Vagina (tissue), 2 donors: ENCODE measurements at regions not wholly inside any gene's neighbourhood (a gene's known extent, or its start where the extent isn't known, plus 50 kb on each side); places are given as distances from the start of the nearest gene placed in this dataset.

Experiments
- DNase-seq, 2 donors: peaks; one replicate each; pipeline ENCODE4 v3.0.0-alpha.2; 2017; ENCODE audit errors: extremely low spot score in 2 of 2
- H3K27ac ChIP-seq: fragments of 200-600 bp; sonication (generic); one replicate; pipeline ENCODE4 v1.5.1; 2019
- H3K27me3 ChIP-seq: fragments of 200-600 bp; sonication (generic); one replicate; pipeline ENCODE4 v1.5.1; 2019
- H3K36me3 ChIP-seq, 2 donors: fragments of 200-600 bp; sonication (generic); one replicate each; pipeline ENCODE4 v1.5.1; 2017 to 2019
- H3K4me1 ChIP-seq: fragments of 200-600 bp; sonication (generic); one replicate; pipeline ENCODE4 v1.5.1; 2019
- H3K4me3 ChIP-seq, 2 donors: fragments of 200-600 bp; sonication (generic); 1 replicate in 1 of 2; 2 replicates in 1 of 2; pipeline ENCODE4 v1.5.1; 2016 to 2019
- H3K9me3 ChIP-seq: fragments of 200-600 bp; sonication (generic); one replicate; pipeline ENCODE4 v1.5.1; 2019
- POLR2A ChIP-seq, 2 donors: fragments of 450-650 bp; IDR thresholded peaks; one replicate each; pipeline ENCODE4 v1.6.1; 2017; ENCODE audit warnings: antibody characterized with exemption in 2 of 2, mild to moderate bottlenecking in 2 of 2, moderate library complexity in 2 of 2
- POLR2AphosphoS5 ChIP-seq, 2 donors: sonication (generic); formaldehyde crosslinking; IDR thresholded peaks; one replicate each; pipeline ENCODE4 v1.9.0; 2017; ENCODE audit warnings: antibody characterized with exemption in 2 of 2, mild to moderate bottlenecking in 2 of 2, low read depth in 1 of 2; ENCODE audit not compliant: insufficient read depth in 1 of 2
- intact Hi-C: fragments of 100-400 bp; cut with DNase I; formaldehyde crosslinking; loops from one replicate; pipeline ENCODE4 v1.15.1; 2023
- TF ChIP-seq, protein P1 (sequence below), 3 experiments: fragments of 450-650 bp in 2 of 3; fragments of 200-600 bp in 1 of 3; sonication (generic) in 1 of 3; IDR thresholded peaks; one replicate each; pipeline ENCODE4 v1.5.1; 2017 to 2019; ENCODE audit warnings: antibody characterized with exemption in 3 of 3, mild to moderate bottlenecking in 2 of 3, moderate library complexity in 2 of 3

DNA sequence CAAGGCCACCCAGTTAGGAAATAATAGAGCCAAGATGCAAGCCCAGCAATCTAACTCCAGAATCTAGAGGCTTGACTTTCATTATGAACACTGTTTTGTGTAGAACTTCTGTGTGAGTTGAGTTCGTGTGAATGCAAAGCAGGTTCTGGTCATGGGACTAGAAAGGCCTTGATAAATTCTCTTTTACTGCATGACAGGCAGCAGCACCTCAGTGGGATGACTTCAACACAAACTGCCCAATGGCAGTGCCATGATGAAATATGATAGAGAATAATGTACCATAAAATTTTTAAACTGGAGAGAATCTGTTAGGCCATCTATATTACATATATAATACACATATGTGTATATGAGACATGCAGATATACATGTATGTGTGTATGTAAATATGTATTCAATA is 214.5 kb downstream of the KLF5 start:
- Histone ChIP-seq H3K27me3 (no peaks in the 10 kb centered on the region), H3K4me3 (no peak overlapping the region), H3K36me3 (no peaks in the 10 kb centered on the region), H3K27ac (no peak overlapping the region), H3K9me3 (no peaks in the 10 kb centered on the region), H3K4me1 (no peaks in the 10 kb centered on the region)
- TF ChIP-seq, protein P1, sequence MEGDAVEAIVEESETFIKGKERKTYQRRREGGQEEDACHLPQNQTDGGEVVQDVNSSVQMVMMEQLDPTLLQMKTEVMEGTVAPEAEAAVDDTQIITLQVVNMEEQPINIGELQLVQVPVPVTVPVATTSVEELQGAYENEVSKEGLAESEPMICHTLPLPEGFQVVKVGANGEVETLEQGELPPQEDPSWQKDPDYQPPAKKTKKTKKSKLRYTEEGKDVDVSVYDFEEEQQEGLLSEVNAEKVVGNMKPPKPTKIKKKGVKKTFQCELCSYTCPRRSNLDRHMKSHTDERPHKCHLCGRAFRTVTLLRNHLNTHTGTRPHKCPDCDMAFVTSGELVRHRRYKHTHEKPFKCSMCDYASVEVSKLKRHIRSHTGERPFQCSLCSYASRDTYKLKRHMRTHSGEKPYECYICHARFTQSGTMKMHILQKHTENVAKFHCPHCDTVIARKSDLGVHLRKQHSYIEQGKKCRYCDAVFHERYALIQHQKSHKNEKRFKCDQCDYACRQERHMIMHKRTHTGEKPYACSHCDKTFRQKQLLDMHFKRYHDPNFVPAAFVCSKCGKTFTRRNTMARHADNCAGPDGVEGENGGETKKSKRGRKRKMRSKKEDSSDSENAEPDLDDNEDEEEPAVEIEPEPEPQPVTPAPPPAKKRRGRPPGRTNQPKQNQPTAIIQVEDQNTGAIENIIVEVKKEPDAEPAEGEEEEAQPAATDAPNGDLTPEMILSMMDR (IDR thresholded peaks at IDR 0.05): no peak
- TF ChIP-seq POLR2AphosphoS5 (IDR thresholded peaks at IDR 0.05; ENCODE audit: insufficient read depth in 1 of 2, low read depth in 1 of 2) (no peak), POLR2A (IDR thresholded peaks at IDR 0.05) (no peak)
- no peak for DNase-seq
- intact Hi-C loops: no loop called here

DNA sequence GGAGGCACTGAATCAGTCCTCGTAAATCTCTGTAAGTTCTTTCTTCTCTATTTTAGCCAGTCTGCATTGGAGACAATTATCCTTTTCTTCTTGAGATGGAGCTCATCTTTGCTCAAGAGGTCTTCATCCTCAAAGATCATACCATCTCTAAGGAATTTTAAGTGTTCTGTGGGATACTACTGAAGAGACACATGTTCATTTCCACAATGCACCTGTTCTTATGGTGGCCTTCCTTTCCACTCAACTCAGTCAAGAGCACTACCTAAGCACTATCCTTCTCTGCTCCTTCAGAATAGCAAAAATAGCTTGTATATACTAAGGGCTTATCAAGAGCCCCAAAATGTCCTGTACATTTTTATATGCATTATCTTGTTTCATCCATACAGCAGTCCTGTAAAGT is 214.0 kb downstream of the KLF5 start:
- Histone ChIP-seq H3K36me3 (no peaks in the 10 kb centered on the region), H3K4me3 (no peak overlapping the region), H3K9me3 (no peaks in the 10 kb centered on the region), H3K27me3 (no peaks in the 10 kb centered on the region), H3K4me1 (no peaks in the 10 kb centered on the region), H3K27ac (no peak overlapping the region)
- no peak for DNase-seq
- no peak for TF ChIP-seq POLR2A (IDR thresholded peaks at IDR 0.05)
- TF ChIP-seq, protein P1 (IDR thresholded peaks at IDR 0.05): no peak
- TF ChIP-seq POLR2AphosphoS5 (IDR thresholded peaks at IDR 0.05; ENCODE audit: insufficient read depth in 1 of 2, low read depth in 1 of 2): no peak
- intact Hi-C loops: no loop called here

DNA sequence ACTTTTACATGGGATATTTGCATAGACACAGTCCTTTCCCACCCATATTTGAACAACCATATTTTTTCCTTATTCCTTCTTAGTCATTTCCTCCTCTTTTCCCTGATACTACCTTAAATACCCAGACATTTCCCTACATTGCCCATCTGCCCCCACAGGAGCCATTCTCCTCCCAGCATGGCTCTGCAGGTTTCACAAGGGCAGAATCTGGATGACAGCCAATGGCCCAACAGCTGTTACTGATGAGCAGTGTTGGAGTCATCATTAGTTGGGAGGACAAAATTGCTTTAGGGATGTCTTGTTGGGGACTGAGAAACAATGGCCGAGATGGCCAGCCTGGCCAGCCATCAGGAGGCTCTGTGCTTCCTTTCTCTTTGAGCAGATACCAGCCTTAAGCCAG is 209.5 kb downstream of the KLF5 start:
- Histone ChIP-seq H3K27ac (no peak overlapping the region), H3K36me3 (no peaks in the 10 kb centered on the region), H3K27me3 (no peaks in the 10 kb centered on the region), H3K4me3 (no peak overlapping the region), H3K4me1 (no peaks in the 10 kb centered on the region), H3K9me3 (no peaks in the 10 kb centered on the region)
- intact Hi-C loops: no loop called here
- DNase-seq: no peak
- TF ChIP-seq, protein P1 (IDR thresholded peaks at IDR 0.05): no peak
- TF ChIP-seq POLR2A (IDR thresholded peaks at IDR 0.05) (no peak), POLR2AphosphoS5 (IDR thresholded peaks at IDR 0.05; ENCODE audit: insufficient read depth in 1 of 2, low read depth in 1 of 2) (no peak)

DNA sequence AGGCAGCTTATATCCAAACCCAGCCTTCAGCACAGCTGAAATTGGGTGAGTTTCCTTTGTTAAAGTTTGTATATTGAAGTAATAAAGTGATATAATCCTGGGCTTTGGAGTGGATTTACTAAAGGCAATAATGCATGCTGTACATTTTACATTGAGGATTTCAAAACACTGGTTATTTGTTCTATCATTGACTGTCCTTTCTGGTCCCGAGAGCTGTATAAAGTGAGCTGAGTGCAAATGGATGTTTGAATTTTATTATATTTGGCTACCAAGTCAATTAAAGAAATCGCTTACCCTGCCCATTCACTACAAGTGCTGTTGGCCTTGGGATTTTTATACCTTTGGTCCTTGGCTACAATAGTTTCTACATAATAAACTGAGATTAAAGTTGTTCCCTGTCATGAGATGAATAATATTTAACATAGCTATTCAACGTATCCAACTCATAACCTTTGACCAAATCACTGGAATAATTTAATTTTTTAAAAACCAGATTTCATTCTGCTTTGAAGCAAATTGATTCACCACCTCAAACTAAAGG is 207.9 kb downstream of the KLF5 start:
- no peak for DNase-seq
- H3K36me3 ChIP-seq: no peaks in the 10 kb centered on the region
- H3K27ac ChIP-seq: no peak overlapping the region
- TF ChIP-seq POLR2AphosphoS5 (IDR thresholded peaks at IDR 0.05; ENCODE audit: insufficient read depth in 1 of 2, low read depth in 1 of 2): no peak
- TF ChIP-seq, protein P1 (IDR thresholded peaks at IDR 0.05): no peak
- no peak for TF ChIP-seq POLR2A (IDR thresholded peaks at IDR 0.05)
- intact Hi-C loops: no loop called here
- H3K4me1 ChIP-seq: no peaks in the 10 kb centered on the region
- H3K4me3 ChIP-seq: no peak overlapping the region
- H3K27me3 ChIP-seq: no peaks in the 10 kb centered on the region
- no peaks in the 10 kb centered on the region for H3K9me3 ChIP-seq

DNA sequence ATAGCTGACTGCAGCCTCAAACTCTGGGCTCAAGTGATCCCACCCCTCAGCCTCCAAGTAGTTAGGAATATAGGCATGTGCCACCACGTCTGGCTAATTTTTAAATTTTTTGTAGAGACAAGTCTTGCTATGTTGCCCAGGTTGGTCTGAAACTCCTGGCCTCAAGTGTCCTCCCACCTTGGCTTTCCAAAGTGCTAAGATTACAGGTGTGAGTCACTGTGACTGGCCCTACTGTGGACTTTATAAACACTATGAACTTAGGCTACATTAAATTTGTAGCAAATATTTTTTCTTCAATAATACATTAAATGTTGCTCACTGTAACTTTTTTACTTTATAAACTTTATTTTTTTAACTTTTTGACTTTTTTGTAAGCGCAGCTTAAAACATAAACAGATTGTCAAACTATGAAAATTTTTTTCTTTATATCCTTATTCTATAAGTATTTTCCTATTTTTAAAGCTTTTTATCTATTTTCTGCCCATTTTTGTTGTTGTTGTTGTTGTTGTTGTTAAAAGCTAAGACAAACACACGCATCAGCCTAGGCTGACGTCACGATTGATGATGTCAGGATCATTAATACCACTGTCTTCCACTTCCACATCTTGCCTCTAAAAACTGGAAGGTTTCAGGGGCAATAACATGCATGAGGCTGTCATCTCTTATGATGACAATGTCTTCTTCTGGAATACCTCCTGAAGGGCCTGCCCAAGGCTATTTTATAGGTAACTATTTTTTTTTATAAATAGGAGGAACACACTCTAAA is 204.2 kb downstream of the KLF5 start:
- Histone ChIP-seq H3K4me1 (peaks cover 11% of the 10 kb centered on the region), H3K27ac (no peak overlapping the region), H3K4me3 (no peak overlapping the region), H3K27me3 (no peaks in the 10 kb centered on the region), H3K36me3 (no peaks in the 10 kb centered on the region), H3K9me3 (no peaks in the 10 kb centered on the region)
- no peak for DNase-seq
- no peak for TF ChIP-seq POLR2AphosphoS5 (IDR thresholded peaks at IDR 0.05; ENCODE audit: insufficient read depth in 1 of 2, low read depth in 1 of 2)
- no peak for TF ChIP-seq POLR2A (IDR thresholded peaks at IDR 0.05)
- TF ChIP-seq, protein P1 (IDR thresholded peaks at IDR 0.05): no peak
- intact Hi-C loops: no loop called here
